Neural cell (in vitro differentiated cells): ENCODE measurements at regions not wholly inside any gene's neighbourhood (a gene's known extent, or its start where the extent isn't known, plus 50 kb on each side); places are given as distances from the start of the nearest gene placed in this dataset.

ENCODE experiments used
- EP300 ChIP-seq: fragments of 450-650 bp; conservative IDR thresholded peaks from 2 replicates; pipeline ENCODE4 v1.6.1; 2014; ENCODE audit warnings: antibody characterized with exemption, mild to moderate bottlenecking, moderate library complexity; ENCODE audit not compliant: poor library complexity, severe bottlenecking
- EZH2 ChIP-seq: fragments of 200-600, 300-800 bp; shearing (Covaris generic), sonication (generic); IDR thresholded peaks from 2 replicates; pipeline ENCODE4 v1.6.1; 2014; ENCODE audit warnings: antibody characterized with exemption, low read length, borderline replicate concordance, mild to moderate bottlenecking; ENCODE audit not compliant: insufficient read depth, poor library complexity, severe bottlenecking
- POLR2AphosphoS5 ChIP-seq: IDR thresholded peaks from 2 replicates; pipeline ENCODE4 v1.6.1; 2012
- RAD21 ChIP-seq: fragments of 450-650 bp; conservative IDR thresholded peaks from 2 replicates; pipeline ENCODE4 v1.6.1; 2014; ENCODE audit warnings: antibody characterized with exemption, mild to moderate bottlenecking, moderate library complexity
- SMC3 ChIP-seq: fragments of 450-650 bp; conservative IDR thresholded peaks from 2 replicates; pipeline ENCODE4 v1.6.1; 2014; ENCODE audit warnings: antibody characterized with exemption, mild to moderate bottlenecking, moderate library complexity; ENCODE audit not compliant: poor library complexity
- TAF1 ChIP-seq: IDR thresholded peaks from 2 replicates; pipeline ENCODE4 v1.6.1; 2012; ENCODE audit warnings: low read depth
- TF ChIP-seq, protein P1 (sequence below): fragments of 450-650 bp; IDR thresholded peaks from 2 replicates; pipeline ENCODE4 v1.5.1; 2014; ENCODE audit warnings: antibody characterized with exemption, mild to moderate bottlenecking, moderate library complexity; ENCODE audit not compliant: poor library complexity, severe bottlenecking
- TF ChIP-seq, protein P2 (sequence below): IDR thresholded peaks from 2 replicates; pipeline ENCODE4 v1.6.1; 2012; ENCODE audit warnings: borderline replicate concordance

DNA sequence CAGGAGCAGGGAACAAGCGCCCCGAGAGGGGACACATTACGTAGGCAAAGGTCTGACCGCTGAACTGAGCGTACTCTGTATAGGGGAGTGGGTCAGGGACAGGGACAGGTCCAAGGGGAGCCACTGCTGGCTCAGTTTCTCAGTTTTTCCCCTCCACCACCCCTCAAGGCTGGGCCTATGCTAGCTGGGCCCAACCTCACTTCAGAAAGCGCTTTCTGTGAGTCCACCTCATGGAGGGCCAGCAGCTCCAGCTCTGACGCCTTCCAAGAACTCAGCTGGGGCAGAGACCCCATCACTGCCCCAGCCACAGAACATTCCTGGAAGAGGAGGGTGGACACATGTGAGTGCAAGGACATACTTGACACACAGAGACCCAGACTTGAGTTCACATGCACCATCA is 242.0 kb downstream of the FOXD2 start:
- TF ChIP-seq TAF1 (no peak), EP300 (no peak), POLR2AphosphoS5 (no peak), EZH2 (no peak), SMC3 (no peak), RAD21 (no peak)
- TF ChIP-seq, protein P1, sequence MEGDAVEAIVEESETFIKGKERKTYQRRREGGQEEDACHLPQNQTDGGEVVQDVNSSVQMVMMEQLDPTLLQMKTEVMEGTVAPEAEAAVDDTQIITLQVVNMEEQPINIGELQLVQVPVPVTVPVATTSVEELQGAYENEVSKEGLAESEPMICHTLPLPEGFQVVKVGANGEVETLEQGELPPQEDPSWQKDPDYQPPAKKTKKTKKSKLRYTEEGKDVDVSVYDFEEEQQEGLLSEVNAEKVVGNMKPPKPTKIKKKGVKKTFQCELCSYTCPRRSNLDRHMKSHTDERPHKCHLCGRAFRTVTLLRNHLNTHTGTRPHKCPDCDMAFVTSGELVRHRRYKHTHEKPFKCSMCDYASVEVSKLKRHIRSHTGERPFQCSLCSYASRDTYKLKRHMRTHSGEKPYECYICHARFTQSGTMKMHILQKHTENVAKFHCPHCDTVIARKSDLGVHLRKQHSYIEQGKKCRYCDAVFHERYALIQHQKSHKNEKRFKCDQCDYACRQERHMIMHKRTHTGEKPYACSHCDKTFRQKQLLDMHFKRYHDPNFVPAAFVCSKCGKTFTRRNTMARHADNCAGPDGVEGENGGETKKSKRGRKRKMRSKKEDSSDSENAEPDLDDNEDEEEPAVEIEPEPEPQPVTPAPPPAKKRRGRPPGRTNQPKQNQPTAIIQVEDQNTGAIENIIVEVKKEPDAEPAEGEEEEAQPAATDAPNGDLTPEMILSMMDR, result no peak
- TF ChIP-seq, protein P2, sequence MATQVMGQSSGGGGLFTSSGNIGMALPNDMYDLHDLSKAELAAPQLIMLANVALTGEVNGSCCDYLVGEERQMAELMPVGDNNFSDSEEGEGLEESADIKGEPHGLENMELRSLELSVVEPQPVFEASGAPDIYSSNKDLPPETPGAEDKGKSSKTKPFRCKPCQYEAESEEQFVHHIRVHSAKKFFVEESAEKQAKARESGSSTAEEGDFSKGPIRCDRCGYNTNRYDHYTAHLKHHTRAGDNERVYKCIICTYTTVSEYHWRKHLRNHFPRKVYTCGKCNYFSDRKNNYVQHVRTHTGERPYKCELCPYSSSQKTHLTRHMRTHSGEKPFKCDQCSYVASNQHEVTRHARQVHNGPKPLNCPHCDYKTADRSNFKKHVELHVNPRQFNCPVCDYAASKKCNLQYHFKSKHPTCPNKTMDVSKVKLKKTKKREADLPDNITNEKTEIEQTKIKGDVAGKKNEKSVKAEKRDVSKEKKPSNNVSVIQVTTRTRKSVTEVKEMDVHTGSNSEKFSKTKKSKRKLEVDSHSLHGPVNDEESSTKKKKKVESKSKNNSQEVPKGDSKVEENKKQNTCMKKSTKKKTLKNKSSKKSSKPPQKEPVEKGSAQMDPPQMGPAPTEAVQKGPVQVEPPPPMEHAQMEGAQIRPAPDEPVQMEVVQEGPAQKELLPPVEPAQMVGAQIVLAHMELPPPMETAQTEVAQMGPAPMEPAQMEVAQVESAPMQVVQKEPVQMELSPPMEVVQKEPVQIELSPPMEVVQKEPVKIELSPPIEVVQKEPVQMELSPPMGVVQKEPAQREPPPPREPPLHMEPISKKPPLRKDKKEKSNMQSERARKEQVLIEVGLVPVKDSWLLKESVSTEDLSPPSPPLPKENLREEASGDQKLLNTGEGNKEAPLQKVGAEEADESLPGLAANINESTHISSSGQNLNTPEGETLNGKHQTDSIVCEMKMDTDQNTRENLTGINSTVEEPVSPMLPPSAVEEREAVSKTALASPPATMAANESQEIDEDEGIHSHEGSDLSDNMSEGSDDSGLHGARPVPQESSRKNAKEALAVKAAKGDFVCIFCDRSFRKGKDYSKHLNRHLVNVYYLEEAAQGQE, result no peak
